ENCODE measurements at regions not wholly inside any gene's neighbourhood (a gene's known extent, or its start where the extent isn't known, plus 50 kb on each side); places are given as distances from the start of the nearest gene placed in this dataset.

GRCh38 chr12:19933924-19934323 is 434.4 kb upstream of the PDE3A start:
- Histone ChIP-seq H2AFZ (replicated peaks; ENCODE audit: low read length, poor library complexity) (no peak overlapping the region), H3K4me3 (ENCODE audit: insufficient read depth, low read depth, low read length) (no peak overlapping the region), H3K9me1 (ENCODE audit: insufficient read depth, low read length) (no peaks in the 10 kb centered on the region), H3K36me3 (ENCODE audit: control insufficient read depth, insufficient read depth, low read length) (no peaks in the 10 kb centered on the region), H2BK20ac (ENCODE audit: low read depth, low read length) (no peak overlapping the region), H2AK9ac (replicated peaks; ENCODE audit: low read depth, low read length, poor library complexity) (no peak overlapping the region), H3K23ac (ENCODE audit: low read depth, low read length) (no peak overlapping the region), H3K9me3 (ENCODE audit: control insufficient read depth, insufficient read depth, low read length) (no peaks in the 10 kb centered on the region), H2BK120ac (ENCODE audit: low read depth, low read length) (no peak overlapping the region), H3K4ac (ENCODE audit: low read depth, low read length) (no peak overlapping the region), H3K4me1 (ENCODE audit: control insufficient read depth, insufficient read depth, low read length) (no peaks in the 10 kb centered on the region), H4K5ac (ENCODE audit: low read depth, low read length) (no peak overlapping the region), H4K20me1 (ENCODE audit: insufficient read depth, low read length) (no peaks in the 10 kb centered on the region), H4K8ac (ENCODE audit: low read depth in 2 of 2, low read length in 2 of 2) (no peak overlapping the region), H3K14ac (replicated peaks; ENCODE audit: low read depth, low read length) (no peak overlapping the region), H3K56ac (ENCODE audit: extremely low read depth, insufficient read depth, low read length) (no peak overlapping the region), H3K79me1 (ENCODE audit: low read depth in 1 of 2, low read length in 2 of 2) (no peaks in the 10 kb centered on the region), H2AK5ac (ENCODE audit: low read depth, low read length) (no peak overlapping the region), H3K4me2 (ENCODE audit: low read depth, low read length) (no peak overlapping the region), H3K18ac (ENCODE audit: low read depth, low read length) (no peak overlapping the region), H2BK15ac (ENCODE audit: low read depth, low read length) (no peak overlapping the region), H3K27me3 (ENCODE audit: control insufficient read depth, insufficient read depth, low read length) (no peaks in the 10 kb centered on the region), H3K27ac (ENCODE audit: insufficient read depth, low read length) (no peak overlapping the region), H4K91ac (ENCODE audit: insufficient read depth, low read depth, low read length) (no peak overlapping the region), H2BK5ac (ENCODE audit: low read depth, low read length, poor library complexity, severe bottlenecking) (no peak overlapping the region), H3K9ac (ENCODE audit: low read depth, low read length) (no peak overlapping the region)
- POLR2A ChIA-PET (ENCODE audit: unreplicated experiment): no interaction called here
- in situ Hi-C loops (cut with MboI; ENCODE audit: low sequenced_read_pairs) (no loop called here), dilution Hi-C loops (cut with HindIII; ENCODE audit: low sequenced_read_pairs, unreplicated experiment) (no loop called here), intact Hi-C loops (cut with micrococcal nuclease) (no loop called here)
- BruUV-seq (replicated peaks): no TSS peak
- 100% methylated on average over 1 of the region's 3 CpGs; no CpG with 5 or more reads in 1 of the 2 experiments for WGBS, 2 experiments (ENCODE audit: extremely low coverage in 2 of 2, insufficient read length in 1 of 2)
- TF ChIP-seq FOS (IDR thresholded peaks at IDR 0.05; ENCODE audit: low read depth, low read length): no peak
- no peak for TF ChIP-seq MXI1 (IDR thresholded peaks at IDR 0.05; ENCODE audit: borderline replicate concordance, low read depth, low read length)
- TF ChIP-seq MAFK (IDR thresholded peaks at IDR 0.05; ENCODE audit: low read depth, low read length): no peak
- TF ChIP-seq SMC3 (IDR thresholded peaks at IDR 0.05; ENCODE audit: low read depth, low read length): no peak
- TF ChIP-seq CHD1 (IDR thresholded peaks at IDR 0.05; ENCODE audit: low read depth, low read length): no peak
- no peak for TF ChIP-seq MAZ (IDR thresholded peaks at IDR 0.05; ENCODE audit: borderline replicate concordance, low read depth, low read length)
- TF ChIP-seq BHLHE40 (IDR thresholded peaks at IDR 0.05; ENCODE audit: low read depth, low read length): no peak
- TF ChIP-seq POLR2A (IDR thresholded peaks at IDR 0.05; ENCODE audit: low read depth, low read length): no peak
- TF ChIP-seq NFE2L2 (IDR thresholded peaks at IDR 0.05; ENCODE audit: low read depth, low read length): no peak
- TF ChIP-seq CEBPB (IDR thresholded peaks at IDR 0.05; ENCODE audit: low read depth, low read length): no peak
- TF ChIP-seq, protein P1, sequence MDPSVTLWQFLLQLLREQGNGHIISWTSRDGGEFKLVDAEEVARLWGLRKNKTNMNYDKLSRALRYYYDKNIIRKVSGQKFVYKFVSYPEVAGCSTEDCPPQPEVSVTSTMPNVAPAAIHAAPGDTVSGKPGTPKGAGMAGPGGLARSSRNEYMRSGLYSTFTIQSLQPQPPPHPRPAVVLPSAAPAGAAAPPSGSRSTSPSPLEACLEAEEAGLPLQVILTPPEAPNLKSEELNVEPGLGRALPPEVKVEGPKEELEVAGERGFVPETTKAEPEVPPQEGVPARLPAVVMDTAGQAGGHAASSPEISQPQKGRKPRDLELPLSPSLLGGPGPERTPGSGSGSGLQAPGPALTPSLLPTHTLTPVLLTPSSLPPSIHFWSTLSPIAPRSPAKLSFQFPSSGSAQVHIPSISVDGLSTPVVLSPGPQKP (IDR thresholded peaks at IDR 0.05; ENCODE audit: borderline replicate concordance, low read depth, low read length): no peak
- TF ChIP-seq, protein P2, sequence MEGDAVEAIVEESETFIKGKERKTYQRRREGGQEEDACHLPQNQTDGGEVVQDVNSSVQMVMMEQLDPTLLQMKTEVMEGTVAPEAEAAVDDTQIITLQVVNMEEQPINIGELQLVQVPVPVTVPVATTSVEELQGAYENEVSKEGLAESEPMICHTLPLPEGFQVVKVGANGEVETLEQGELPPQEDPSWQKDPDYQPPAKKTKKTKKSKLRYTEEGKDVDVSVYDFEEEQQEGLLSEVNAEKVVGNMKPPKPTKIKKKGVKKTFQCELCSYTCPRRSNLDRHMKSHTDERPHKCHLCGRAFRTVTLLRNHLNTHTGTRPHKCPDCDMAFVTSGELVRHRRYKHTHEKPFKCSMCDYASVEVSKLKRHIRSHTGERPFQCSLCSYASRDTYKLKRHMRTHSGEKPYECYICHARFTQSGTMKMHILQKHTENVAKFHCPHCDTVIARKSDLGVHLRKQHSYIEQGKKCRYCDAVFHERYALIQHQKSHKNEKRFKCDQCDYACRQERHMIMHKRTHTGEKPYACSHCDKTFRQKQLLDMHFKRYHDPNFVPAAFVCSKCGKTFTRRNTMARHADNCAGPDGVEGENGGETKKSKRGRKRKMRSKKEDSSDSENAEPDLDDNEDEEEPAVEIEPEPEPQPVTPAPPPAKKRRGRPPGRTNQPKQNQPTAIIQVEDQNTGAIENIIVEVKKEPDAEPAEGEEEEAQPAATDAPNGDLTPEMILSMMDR (conservative IDR thresholded peaks at IDR 0.05; ENCODE audit: low read depth, low read length): no peak
- TF ChIP-seq RFX5 (IDR thresholded peaks at IDR 0.05; ENCODE audit: low read depth, low read length): no peak
- no peak for TF ChIP-seq RCOR1 (IDR thresholded peaks at IDR 0.05; ENCODE audit: insufficient replicate concordance, low read length)
- no peak for TF ChIP-seq USF2 (IDR thresholded peaks at IDR 0.05; ENCODE audit: low read depth, low read length)
- TF ChIP-seq RAD21 (IDR thresholded peaks at IDR 0.05; ENCODE audit: low read length): no peak
- no peak for ATAC-seq (ENCODE audit: low read depth)
- CTCF ChIA-PET: no interaction called here
- DNase-seq: no peak
